Breast epithelium (tissue), 3 donors: ENCODE measurements at regions not wholly inside any gene's neighbourhood (a gene's known extent, or its start where the extent isn't known, plus 50 kb on each side); places are given as distances from the start of the nearest gene placed in this dataset.

Experiments used
- CTCF ChIP-seq, 3 donors: fragments of 450-650 bp; IDR thresholded peaks; one replicate each; pipeline ENCODE4 v1.5.1; 2016 to 2017; ENCODE audit warnings: antibody characterized with exemption in 3 of 3, mild to moderate bottlenecking in 3 of 3, moderate library complexity in 3 of 3
- POLR2A ChIP-seq: fragments of 450-650 bp; IDR thresholded peaks from one replicate; pipeline ENCODE4 v1.6.1; 2016; ENCODE audit warnings: antibody characterized with exemption, mild to moderate bottlenecking, moderate library complexity
- POLR2AphosphoS5 ChIP-seq, 3 donors: sonication (generic); formaldehyde crosslinking; IDR thresholded peaks; one replicate each; pipeline ENCODE4 v1.6.1; 2017; ENCODE audit warnings: antibody characterized with exemption in 3 of 3

- TF ChIP-seq CTCF (IDR thresholded peaks at IDR 0.05) = no peak
- TF ChIP-seq POLR2AphosphoS5 (IDR thresholded peaks at IDR 0.05) = no peak
- TF ChIP-seq POLR2A = no peak
Measured at GRCh38 chr5:20229303-20230005, 241.5 kb upstream of the CDH18 start.
